ENCODE measurements at regions not wholly inside any gene's neighbourhood (a gene's known extent, or its start where the extent isn't known, plus 50 kb on each side); places are given as distances from the start of the nearest gene placed in this dataset.

- TF ChIP-seq CTCF (IDR thresholded peaks at IDR 0.05) (no peak), ZFX (IDR thresholded peaks at IDR 0.05; ENCODE audit: borderline replicate concordance) (no peak)
These were observed 400.1 kb downstream of the FAT4 start for GRCh38 chr4:125714845-125715244.

Data from 22Rv1 (cell line).